ENCODE measurements at regions not wholly inside any gene's neighbourhood (a gene's known extent, or its start where the extent isn't known, plus 50 kb on each side); places are given as distances from the start of the nearest gene placed in this dataset.
A peak's percentile ranks its signal among the peaks of the same experiment; 100 is the strongest.

GRCh38 chr12:89977405-89978085 is 268.9 kb upstream of the ATP2B1 start:
- ATAC-seq (ENCODE audit: low read depth), result no peak
- Mint-ChIP-seq H3K27ac (no peak overlapping the region), H3K4me3 (no peak overlapping the region), H3K27me3 (peaks cover 3% of the 10 kb centered on the region), H3K9me3 (peaks cover 5% of the 10 kb centered on the region), H3K4me1 (peaks cover 3% of the 10 kb centered on the region), H3K36me3 (no peaks in the 10 kb centered on the region)
- POLR2A ChIA-PET, result no interaction called here
- DNase-seq, result no peak

GRCh38 chr12:89976866-89977265 is 268.2 kb upstream of the ATP2B1 start:
- Mint-ChIP-seq H3K4me3 (no peak overlapping the region), H3K27ac (no peak overlapping the region), H3K27me3 (no peaks in the 10 kb centered on the region), H3K36me3 (no peaks in the 10 kb centered on the region), H3K4me1 (peaks cover 3% of the 10 kb centered on the region), H3K9me3 (peaks cover 5% of the 10 kb centered on the region)
- ATAC-seq (ENCODE audit: low read depth), result no peak
- DNase-seq, result no peak
- POLR2A ChIA-PET, result no interaction called here

GRCh38 chr12:89975574-89975973 is 266.9 kb upstream of the ATP2B1 start:
- peak overlapping the region; percentile 17 for H3K27ac Mint-ChIP-seq
- no peak overlapping the region for H3K4me3 Mint-ChIP-seq
- ATAC-seq (ENCODE audit: low read depth), result no peak
- no peaks in the 10 kb centered on the region for H3K36me3 Mint-ChIP-seq
- H3K9me3 Mint-ChIP-seq, result peaks cover 5% of the 10 kb centered on the region
- H3K27me3 Mint-ChIP-seq, result no peaks in the 10 kb centered on the region
- POLR2A ChIA-PET, result no interaction called here
- peaks cover 7% of the 10 kb centered on the region for H3K4me1 Mint-ChIP-seq
- no peak for DNase-seq

GRCh38 chr12:89971880-89972279 is 263.2 kb upstream of the ATP2B1 start:
- DNase-seq (no peak), ATAC-seq (ENCODE audit: low read depth) (no peak)
- no peak overlapping the region for H3K27ac Mint-ChIP-seq
- POLR2A ChIA-PET, result no interaction called here
- peaks cover 5% of the 10 kb centered on the region for H3K9me3 Mint-ChIP-seq
- H3K4me1 Mint-ChIP-seq, result peaks cover 7% of the 10 kb centered on the region
- no peaks in the 10 kb centered on the region for H3K27me3 Mint-ChIP-seq
- no peaks in the 10 kb centered on the region for H3K36me3 Mint-ChIP-seq
- H3K4me3 Mint-ChIP-seq, result no peak overlapping the region

- no peak for DNase-seq
- H3K27me3 Mint-ChIP-seq, result no peaks in the 10 kb centered on the region
- no peaks in the 10 kb centered on the region for H3K36me3 Mint-ChIP-seq
- peaks cover 5% of the 10 kb centered on the region for H3K9me3 Mint-ChIP-seq
- ATAC-seq (ENCODE audit: low read depth), result no peak
- POLR2A ChIA-PET, result no interaction called here
- H3K27ac Mint-ChIP-seq, result no peak overlapping the region
- peaks cover 7% of the 10 kb centered on the region for H3K4me1 Mint-ChIP-seq
- H3K4me3 Mint-ChIP-seq, result no peak overlapping the region
Observed at GRCh38 chr12:89970722-89971121, 262.1 kb upstream of the ATP2B1 start.

- Mint-ChIP-seq H3K27me3 (no peaks in the 10 kb centered on the region), H3K36me3 (no peaks in the 10 kb centered on the region), H3K4me1 (peaks cover 3% of the 10 kb centered on the region), H3K9me3 (peaks cover 2% of the 10 kb centered on the region), H3K27ac (no peak overlapping the region), H3K4me3 (no peak overlapping the region)
- ATAC-seq (ENCODE audit: low read depth) (no peak), DNase-seq (no peak)
- POLR2A ChIA-PET, result no interaction called here
Observed at GRCh38 chr12:89969093-89969492, 260.5 kb upstream of the ATP2B1 start.

GRCh38 chr12:89968151-89968700 is 259.6 kb upstream of the ATP2B1 start:
- DNase-seq, result no peak
- POLR2A ChIA-PET, result no interaction called here
- Mint-ChIP-seq H3K36me3 (no peaks in the 10 kb centered on the region), H3K27me3 (no peaks in the 10 kb centered on the region), H3K4me3 (no peak overlapping the region), H3K9me3 (peaks cover 2% of the 10 kb centered on the region), H3K4me1 (peaks cover 3% of the 10 kb centered on the region), H3K27ac (no peak overlapping the region)
- no peak for ATAC-seq (ENCODE audit: low read depth)

GRCh38 chr12:89966495-89967240 is 258.0 kb upstream of the ATP2B1 start:
- H3K27me3 Mint-ChIP-seq, result no peaks in the 10 kb centered on the region
- no peak overlapping the region for H3K4me3 Mint-ChIP-seq
- POLR2A ChIA-PET, result no interaction called here
- H3K4me1 Mint-ChIP-seq, result peaks cover 3% of the 10 kb centered on the region
- no peak overlapping the region for H3K27ac Mint-ChIP-seq
- H3K9me3 Mint-ChIP-seq, result peaks cover 2% of the 10 kb centered on the region
- H3K36me3 Mint-ChIP-seq, result no peaks in the 10 kb centered on the region
- DNase-seq (no peak), ATAC-seq (ENCODE audit: low read depth) (no peak)

- no peaks in the 10 kb centered on the region for H3K27me3 Mint-ChIP-seq
- no peak for DNase-seq
- H3K4me3 Mint-ChIP-seq, result no peak overlapping the region
- H3K9me3 Mint-ChIP-seq, result peaks cover 2% of the 10 kb centered on the region
- H3K36me3 Mint-ChIP-seq, result no peaks in the 10 kb centered on the region
- peaks cover 2% of the 10 kb centered on the region for H3K4me1 Mint-ChIP-seq
- POLR2A ChIA-PET, result no interaction called here
- H3K27ac Mint-ChIP-seq, result no peak overlapping the region
- ATAC-seq (ENCODE audit: low read depth), result no peak
Observed at GRCh38 chr12:89965993-89966392, 257.4 kb upstream of the ATP2B1 start.

- H3K27me3 Mint-ChIP-seq, result no peaks in the 10 kb centered on the region
- no peak for ATAC-seq (ENCODE audit: low read depth)
Observed at GRCh38 chr12:89962648-89963047, 254.0 kb upstream of the ATP2B1 start.

GRCh38 chr12:89960607-89961394 is 252.2 kb upstream of the ATP2B1 start:
- Mint-ChIP-seq H3K4me3 (no peak overlapping the region), H3K9me3 (no peaks in the 10 kb centered on the region), H3K4me1 (peaks cover 2% of the 10 kb centered on the region), H3K27ac (no peak overlapping the region), H3K36me3 (no peaks in the 10 kb centered on the region), H3K27me3 (no peaks in the 10 kb centered on the region)
- ATAC-seq (ENCODE audit: low read depth) (no peak), DNase-seq (no peak)
- POLR2A ChIA-PET, result no interaction called here

More at GRCh38 chr12:89962648-89963047, 254.0 kb upstream of the ATP2B1 start:
- no peak for DNase-seq
- no peaks in the 10 kb centered on the region for H3K9me3 Mint-ChIP-seq
- no peak overlapping the region for H3K4me3 Mint-ChIP-seq
- no peaks in the 10 kb centered on the region for H3K36me3 Mint-ChIP-seq
- no peak overlapping the region for H3K27ac Mint-ChIP-seq
- POLR2A ChIA-PET, result no interaction called here
- H3K4me1 Mint-ChIP-seq, result peaks cover 2% of the 10 kb centered on the region

GRCh38 chr12:89960011-89960507 is 251.4 kb upstream of the ATP2B1 start:
- DNase-seq, result no peak
- Mint-ChIP-seq H3K4me1 (peaks cover 2% of the 10 kb centered on the region), H3K36me3 (no peaks in the 10 kb centered on the region), H3K4me3 (no peak overlapping the region), H3K9me3 (no peaks in the 10 kb centered on the region), H3K27me3 (no peaks in the 10 kb centered on the region), H3K27ac (no peak overlapping the region)
- POLR2A ChIA-PET, result no interaction called here
- no peak for ATAC-seq (ENCODE audit: low read depth)

- Mint-ChIP-seq H3K4me3 (no peak overlapping the region), H3K9me3 (no peaks in the 10 kb centered on the region), H3K27ac (no peak overlapping the region), H3K27me3 (no peaks in the 10 kb centered on the region), H3K36me3 (no peaks in the 10 kb centered on the region), H3K4me1 (peaks cover 2% of the 10 kb centered on the region)
- ATAC-seq (ENCODE audit: low read depth) (no peak), DNase-seq (no peak)
- POLR2A ChIA-PET, result no interaction called here
Observed at GRCh38 chr12:89959179-89959578, 250.5 kb upstream of the ATP2B1 start.
